NT2/D1 (cell line): ENCODE measurements at regions not wholly inside any gene's neighbourhood (a gene's known extent, or its start where the extent isn't known, plus 50 kb on each side); places are given as distances from the start of the nearest gene placed in this dataset.

Experiments
- YY1 ChIP-seq: IDR thresholded peaks from 2 replicates; pipeline ENCODE4 v1.6.1; 2011; ENCODE audit not compliant: insufficient read length, insufficient read depth
- ZNF274 ChIP-seq: IDR thresholded peaks from 2 replicates; pipeline ENCODE4 v1.6.1; 2011; ENCODE audit warnings: mild to moderate bottlenecking, low read depth, low read length

- TF ChIP-seq ZNF274 = no peak
- TF ChIP-seq YY1 = no peak
These were observed 781.9 kb downstream of the MRPL39 start for GRCh38 chr21:24825348-24825747.
